Dermis blood vessel endothelial cell (primary cell): ENCODE measurements at regions not wholly inside any gene's neighbourhood (a gene's known extent, or its start where the extent isn't known, plus 50 kb on each side); places are given as distances from the start of the nearest gene placed in this dataset.
A peak's percentile ranks its signal among the peaks of the same experiment; 100 is the strongest.

Experiments
- DNase-seq: peaks from one replicate; pipeline ENCODE4 v3.0.0; 2010

- DNase-seq, result no peak
Observed at GRCh38 chr2:8573234-8573941, 108.5 kb upstream of the ID2 start.

- no peak for DNase-seq
Observed at GRCh38 chr2:8573942-8574195, 108.0 kb upstream of the ID2 start.

GRCh38 chr2:8574196-8575037, 107.4 kb upstream of the ID2 start:
- no peak for DNase-seq

- no peak for DNase-seq
Observed at GRCh38 chr2:8575038-8575833, 106.6 kb upstream of the ID2 start.

DNA sequence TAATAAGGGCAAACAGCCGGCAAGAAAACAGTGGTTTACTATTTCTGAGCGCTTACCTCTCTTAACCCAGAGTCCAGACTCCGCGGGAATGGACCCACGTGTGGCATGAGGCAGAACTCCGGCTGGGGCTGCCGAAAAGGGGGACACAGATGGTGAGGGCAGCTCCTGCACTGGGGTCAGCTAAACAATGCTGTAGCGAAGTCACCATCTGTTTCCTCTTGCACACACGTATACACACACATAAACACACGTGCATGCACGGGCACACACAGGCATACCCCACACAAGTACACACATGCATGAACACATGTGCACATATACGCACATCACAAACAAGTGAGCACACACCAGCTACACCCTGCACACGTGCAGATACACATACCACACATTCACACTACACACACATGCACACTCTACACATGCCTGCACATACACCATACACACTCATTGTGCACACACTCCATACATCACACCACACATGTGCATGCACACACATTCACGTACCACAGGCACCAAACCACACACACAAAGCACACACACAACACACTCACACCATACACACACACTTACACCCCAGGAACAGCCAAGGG, 105.9 kb upstream of the ID2 start:
- no peak for DNase-seq

DNA sequence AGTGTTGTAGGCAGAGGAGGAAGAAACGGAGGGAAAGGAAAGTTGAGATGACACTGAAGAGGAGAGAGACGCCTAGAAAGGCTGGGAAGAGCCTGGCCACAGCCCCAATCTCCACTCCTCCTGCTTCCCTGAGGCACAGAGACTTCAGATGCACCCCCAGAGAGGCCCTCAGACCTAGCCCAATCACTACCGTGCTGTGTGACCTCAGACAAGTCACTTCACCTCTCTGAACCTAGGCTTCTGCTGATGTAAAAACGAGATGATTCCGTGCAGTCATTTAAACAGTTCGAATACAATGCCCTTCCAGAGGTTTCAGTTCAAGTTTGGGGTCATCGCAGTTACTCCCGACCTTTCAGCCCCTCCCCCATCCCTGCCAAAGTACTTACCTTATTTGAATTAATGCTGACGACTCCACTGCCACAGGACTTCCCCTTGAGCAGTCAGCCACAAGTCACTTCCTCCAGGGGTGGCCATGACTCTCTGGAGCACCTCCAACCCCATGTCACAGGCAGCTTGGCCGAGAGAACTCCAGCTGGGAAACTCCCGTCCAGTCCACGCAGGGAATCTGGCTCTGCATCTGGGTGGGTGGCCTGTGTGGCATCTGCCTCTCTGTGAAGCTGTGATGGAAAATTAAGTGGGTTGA, 105.2 kb upstream of the ID2 start:
- no peak for DNase-seq

DNA sequence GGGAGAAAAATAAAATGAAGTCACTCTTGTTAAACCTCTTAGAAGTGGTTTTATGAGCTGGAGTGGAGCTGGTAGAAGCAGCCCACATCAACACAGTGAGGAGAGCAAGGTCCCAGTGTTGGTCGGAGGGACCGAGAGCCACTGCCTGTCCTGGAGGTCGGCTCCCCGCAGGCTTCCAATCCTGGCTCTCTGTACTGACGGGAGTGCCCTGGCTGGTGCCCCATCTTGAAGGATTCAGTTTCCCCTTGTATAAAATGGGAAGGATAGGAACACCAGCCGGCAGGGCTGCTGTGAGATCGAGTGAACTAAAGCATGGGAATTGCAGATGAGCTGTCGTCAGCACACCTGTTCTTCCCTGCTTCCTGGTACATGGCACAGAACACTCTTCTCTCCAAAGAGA, 104.3 kb upstream of the ID2 start:
- DNase-seq, result no peak

GRCh38 chr2:8578335-8579244, 103.3 kb upstream of the ID2 start:
- no peak for DNase-seq

- DNase-seq, result no peak
Observed at GRCh38 chr2:8579485-8580085, 102.3 kb upstream of the ID2 start.

- no peak for DNase-seq
Observed at GRCh38 chr2:8580316-8581233, 101.3 kb upstream of the ID2 start.

DNA sequence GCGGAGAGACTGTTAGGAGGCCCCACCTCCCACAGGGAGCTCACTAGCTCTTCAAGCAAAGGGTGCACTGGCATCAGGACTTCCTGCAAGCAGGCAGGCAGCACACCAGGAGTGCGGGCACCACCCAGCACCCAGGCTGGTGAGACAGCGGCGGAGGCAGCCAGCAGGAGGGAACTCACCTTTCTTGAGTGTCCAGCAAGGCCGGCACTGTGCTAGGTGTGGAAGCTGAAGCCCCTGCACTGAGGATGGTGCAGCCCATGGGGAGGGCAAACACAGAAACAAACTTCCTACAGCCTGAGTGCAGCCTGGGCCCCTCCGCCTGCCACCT, 100.7 kb upstream of the ID2 start:
- DNase-seq, result no peak

DNA sequence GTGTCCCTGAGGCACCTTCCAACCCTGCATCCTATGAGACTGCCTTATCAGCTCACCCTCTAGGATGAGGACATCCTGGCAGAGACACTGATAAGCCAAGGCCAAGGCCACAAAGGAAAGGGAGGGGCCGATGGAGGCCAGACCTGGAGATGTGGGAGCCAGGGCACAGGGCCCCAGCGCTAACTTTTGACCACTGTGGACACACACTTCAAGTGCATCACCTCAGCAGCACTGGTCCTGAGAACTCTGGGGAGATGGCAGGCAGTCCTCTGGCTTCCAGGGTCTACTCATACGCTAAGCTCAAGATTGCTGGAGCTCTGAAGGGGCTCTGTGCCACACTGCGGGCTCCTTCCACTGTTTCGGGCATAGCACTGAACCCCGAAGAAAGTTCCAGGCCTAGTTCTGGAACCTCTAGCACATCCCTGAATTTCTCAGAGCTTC, 100.2 kb upstream of the ID2 start:
- DNase-seq, result no peak

- DNase-seq, result no peak
Observed at GRCh38 chr2:8582191-8582590, 99.7 kb upstream of the ID2 start.

- no peak for DNase-seq
Observed at GRCh38 chr2:8582651-8583399, 99.0 kb upstream of the ID2 start.

DNA sequence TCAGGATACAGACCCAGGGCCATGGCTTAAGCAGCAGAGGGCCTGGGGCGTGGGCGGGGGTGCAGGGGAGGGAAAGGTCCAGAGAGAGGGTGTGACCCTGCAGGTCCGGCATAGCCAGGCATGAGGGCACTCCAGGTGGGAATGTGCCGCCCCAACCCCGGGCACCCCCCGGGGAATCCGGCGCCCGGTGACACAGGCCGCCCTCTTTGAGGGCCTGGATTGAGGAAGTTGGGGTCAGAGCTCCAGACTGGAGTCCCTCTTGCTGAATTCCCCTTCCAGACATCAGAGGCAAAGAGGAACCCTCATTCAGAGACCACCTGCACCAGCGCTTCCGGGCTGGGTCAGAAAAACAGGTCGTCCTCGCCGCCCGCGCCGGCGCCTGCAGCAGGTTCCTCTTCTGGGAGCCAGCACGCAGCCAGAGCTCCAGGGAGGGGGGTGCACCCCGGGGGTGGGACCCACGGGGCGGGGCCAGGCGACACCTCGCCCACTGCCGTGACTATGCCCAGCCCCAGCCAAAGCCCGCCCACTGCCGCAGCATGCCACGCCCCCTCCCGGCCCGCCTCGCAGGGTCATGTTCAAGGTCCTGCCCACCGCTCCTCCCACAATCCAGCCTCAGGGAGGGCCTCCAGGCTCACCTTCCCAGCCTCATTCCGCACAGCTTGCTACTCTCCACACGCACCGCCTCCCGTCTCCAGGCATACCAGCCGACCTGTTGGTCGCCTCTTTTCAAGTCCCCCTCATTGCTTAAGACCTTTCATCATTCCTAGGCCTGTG, 98.3 kb upstream of the ID2 start:
- peak; percentile 53 for DNase-seq

DNA sequence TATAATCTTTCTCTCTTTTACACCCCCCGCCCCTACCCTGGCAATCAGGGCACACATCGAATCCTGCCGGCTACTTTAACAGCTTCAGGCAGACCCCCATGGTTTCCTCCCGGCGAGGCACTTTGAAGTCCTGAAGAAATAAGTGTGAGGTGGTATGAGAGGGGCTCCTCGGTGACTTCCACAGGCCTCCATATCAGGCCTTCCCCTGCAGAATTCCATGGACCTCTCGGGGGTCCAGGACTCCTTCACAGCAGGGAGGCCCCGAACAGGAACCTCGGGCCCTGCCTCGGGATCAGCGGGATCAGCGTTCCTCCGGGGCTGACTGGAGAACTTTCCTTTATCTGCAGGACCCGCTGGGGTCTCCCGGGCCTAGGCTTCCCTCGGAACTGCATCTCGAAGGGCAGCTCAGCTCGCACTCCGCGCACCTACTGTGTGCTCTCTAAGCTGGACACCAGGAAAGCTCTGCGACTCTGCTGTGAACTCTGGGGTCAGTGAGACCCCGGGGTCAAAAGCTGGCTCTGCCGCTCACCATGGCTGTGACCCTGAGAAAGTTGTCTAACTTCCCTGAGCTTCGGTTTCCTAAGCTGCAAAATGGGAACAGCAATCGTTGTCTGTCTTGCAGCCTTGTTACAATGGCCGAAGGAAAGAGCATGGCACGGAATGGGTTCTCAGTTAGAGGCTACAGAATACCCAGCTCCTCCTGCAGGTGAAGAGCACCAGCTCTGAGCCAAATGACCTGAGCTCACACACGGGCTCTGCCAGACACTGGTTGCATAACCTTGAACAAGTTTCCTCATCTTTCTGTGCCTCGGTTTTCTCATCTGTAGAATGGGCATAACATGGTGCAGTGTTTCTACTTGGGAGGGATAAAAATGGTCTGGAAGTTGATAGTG, 97.4 kb upstream of the ID2 start:
- no peak for DNase-seq

- no peak for DNase-seq
Observed at GRCh38 chr2:8586457-8587051, 95.3 kb upstream of the ID2 start.
